HL-60 (cell line): ENCODE measurements at regions not wholly inside any gene's neighbourhood (a gene's known extent, or its start where the extent isn't known, plus 50 kb on each side); places are given as distances from the start of the nearest gene placed in this dataset.

Experiments
- CTCF ChIP-seq: IDR thresholded peaks from one replicate; pipeline ENCODE4 v1.5.1; 2011; ENCODE audit warnings: low read length, control low read depth, inconsistent platforms; ENCODE audit not compliant: insufficient read depth
- POLR2AphosphoS5 ChIP-seq: IDR thresholded peaks from 2 replicates; pipeline ENCODE4 v1.6.1; 2012; ENCODE audit warnings: low read depth
- SPI1 ChIP-seq: IDR thresholded peaks from 2 replicates; pipeline ENCODE4 v1.6.1; 2012; ENCODE audit warnings: low read depth, mild to moderate bottlenecking, borderline replicate concordance

DNA sequence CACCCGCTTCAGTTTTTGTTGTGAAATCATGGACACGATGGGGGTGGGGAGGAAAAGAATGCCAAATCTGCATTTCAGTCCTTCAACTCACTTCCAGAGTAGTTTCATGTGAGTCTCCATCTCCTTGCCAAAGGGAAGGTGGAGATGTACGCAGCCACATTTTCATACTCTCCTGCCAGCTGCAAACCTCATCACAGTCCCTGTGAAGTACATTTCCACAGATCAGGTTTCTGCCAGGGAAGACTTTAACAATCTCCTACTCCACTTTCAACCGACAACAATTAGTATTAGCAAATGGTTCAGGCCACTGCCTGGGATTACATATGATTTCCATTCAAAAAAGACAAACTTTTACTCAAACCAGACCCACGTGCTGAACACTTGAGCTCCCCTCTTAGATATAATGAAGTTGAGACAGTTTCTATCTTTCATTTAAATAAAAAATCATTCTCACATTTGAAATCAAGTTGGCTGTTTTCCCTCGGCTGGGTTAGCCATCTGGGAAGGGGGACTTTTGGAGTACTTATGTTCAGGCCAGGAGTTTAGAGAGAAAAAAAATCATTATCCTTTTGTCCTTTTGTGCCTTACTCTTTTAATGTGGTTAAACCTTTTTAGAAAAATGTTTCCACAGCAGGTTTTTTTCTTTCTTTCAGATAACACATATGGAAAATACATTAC, 51.0 kb upstream of the CEP162 start:
- no peak for TF ChIP-seq CTCF
- TF ChIP-seq POLR2AphosphoS5, result no peak
- no peak for TF ChIP-seq SPI1
